ENCODE measurements at regions not wholly inside any gene's neighbourhood (a gene's known extent, or its start where the extent isn't known, plus 50 kb on each side); places are given as distances from the start of the nearest gene placed in this dataset.

DNA sequence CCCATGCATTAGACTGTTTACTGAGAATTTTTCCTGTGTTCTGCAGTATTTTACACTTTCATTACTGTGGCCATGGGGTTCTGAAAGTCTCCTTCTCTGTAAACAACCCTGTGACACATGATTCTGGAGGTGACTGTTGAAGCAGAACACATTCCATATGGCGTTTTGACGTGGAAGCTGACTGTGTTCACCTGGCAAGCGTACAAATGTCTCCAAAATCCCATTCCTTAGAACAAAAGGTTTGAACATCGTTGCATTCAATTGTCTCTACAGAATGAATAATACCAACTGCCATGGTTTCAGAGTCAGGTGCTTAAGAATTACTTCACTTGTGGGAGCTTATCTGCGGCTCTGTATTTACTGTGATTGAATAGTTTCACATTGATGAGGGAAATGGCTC is 485.6 kb upstream of the TMEM132C start:
- TF ChIP-seq, protein P1, sequence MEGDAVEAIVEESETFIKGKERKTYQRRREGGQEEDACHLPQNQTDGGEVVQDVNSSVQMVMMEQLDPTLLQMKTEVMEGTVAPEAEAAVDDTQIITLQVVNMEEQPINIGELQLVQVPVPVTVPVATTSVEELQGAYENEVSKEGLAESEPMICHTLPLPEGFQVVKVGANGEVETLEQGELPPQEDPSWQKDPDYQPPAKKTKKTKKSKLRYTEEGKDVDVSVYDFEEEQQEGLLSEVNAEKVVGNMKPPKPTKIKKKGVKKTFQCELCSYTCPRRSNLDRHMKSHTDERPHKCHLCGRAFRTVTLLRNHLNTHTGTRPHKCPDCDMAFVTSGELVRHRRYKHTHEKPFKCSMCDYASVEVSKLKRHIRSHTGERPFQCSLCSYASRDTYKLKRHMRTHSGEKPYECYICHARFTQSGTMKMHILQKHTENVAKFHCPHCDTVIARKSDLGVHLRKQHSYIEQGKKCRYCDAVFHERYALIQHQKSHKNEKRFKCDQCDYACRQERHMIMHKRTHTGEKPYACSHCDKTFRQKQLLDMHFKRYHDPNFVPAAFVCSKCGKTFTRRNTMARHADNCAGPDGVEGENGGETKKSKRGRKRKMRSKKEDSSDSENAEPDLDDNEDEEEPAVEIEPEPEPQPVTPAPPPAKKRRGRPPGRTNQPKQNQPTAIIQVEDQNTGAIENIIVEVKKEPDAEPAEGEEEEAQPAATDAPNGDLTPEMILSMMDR (IDR thresholded peaks at IDR 0.05), result no peak
- no peak for TF ChIP-seq POLR2A (IDR thresholded peaks at IDR 0.05)

Measured in adrenal gland (tissue), 5 donors.